Cardiac muscle cell (in vitro differentiated cells and primary cell): ENCODE measurements at regions not wholly inside any gene's neighbourhood (a gene's known extent, or its start where the extent isn't known, plus 50 kb on each side); places are given as distances from the start of the nearest gene placed in this dataset.

ENCODE experiments used
- DNase-seq, 2 donors: peaks; one replicate each; pipeline versions ENCODE4 v3.0.0 to v3.0.0-alpha.2; 2010 to 2017; ENCODE audit warnings: low read depth in 1 of 2, low spot score in 1 of 2
- H3K27ac ChIP-seq: fragments of 200-600 bp; sonication (generic); 2 replicates; pipeline ENCODE4 v1.5.1; 2016
- H3K27me3 ChIP-seq: fragments of 200-600 bp; sonication (generic); 2 replicates; pipeline ENCODE4 v1.6.0; 2016; ENCODE audit warnings: control low read depth
- H3K36me3 ChIP-seq: fragments of 200-600 bp; sonication (generic); 2 replicates; pipeline ENCODE4 v1.5.1; 2016; ENCODE audit warnings: control low read depth
- H3K4me1 ChIP-seq: fragments of 200-600 bp; sonication (generic); 2 replicates; pipeline ENCODE4 v1.8.1; 2017; ENCODE audit warnings: low read depth, mild to moderate bottlenecking, mixed run types
- H3K4me3 ChIP-seq: fragments of 200-600 bp; sonication (generic); 2 replicates; pipeline ENCODE4 v1.5.1; 2016; ENCODE audit warnings: mild to moderate bottlenecking
- H3K9me3 ChIP-seq: fragments of 200-600 bp; sonication (generic); 2 replicates; pipeline ENCODE4 v1.5.1; 2017; ENCODE audit warnings: low read depth, mild to moderate bottlenecking, control low read depth
- TF ChIP-seq, protein P1 (sequence below): IDR thresholded peaks from 2 replicates; pipeline ENCODE4 v1.5.1; 2012; ENCODE audit warnings: low read depth, mild to moderate bottlenecking, low read length

DNA sequence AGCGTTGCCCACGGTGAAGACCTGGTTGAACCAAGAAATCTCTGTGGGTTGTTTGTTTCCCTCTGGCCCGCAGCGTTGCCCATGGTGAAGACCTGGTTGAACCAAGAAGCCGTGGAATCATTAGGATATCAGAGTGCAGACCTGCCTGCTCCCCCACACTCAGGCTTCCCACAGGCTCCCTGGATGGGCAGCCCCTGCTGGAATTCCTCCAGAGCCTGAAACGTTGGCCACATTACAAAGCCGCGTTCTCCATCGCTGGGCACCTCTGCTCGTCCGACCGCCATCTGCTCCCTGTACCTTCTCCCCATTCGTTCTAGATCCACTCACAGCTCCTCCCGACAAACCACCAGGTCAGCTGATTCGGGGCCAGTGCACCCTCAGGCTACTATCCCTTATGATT is 266.9 kb upstream of the SHH start:
- no peaks in the 10 kb centered on the region for H3K27me3 ChIP-seq
- no peak overlapping the region for H3K4me3 ChIP-seq
- H3K27ac ChIP-seq, result no peak overlapping the region
- no peaks in the 10 kb centered on the region for H3K36me3 ChIP-seq
- TF ChIP-seq, protein P1, sequence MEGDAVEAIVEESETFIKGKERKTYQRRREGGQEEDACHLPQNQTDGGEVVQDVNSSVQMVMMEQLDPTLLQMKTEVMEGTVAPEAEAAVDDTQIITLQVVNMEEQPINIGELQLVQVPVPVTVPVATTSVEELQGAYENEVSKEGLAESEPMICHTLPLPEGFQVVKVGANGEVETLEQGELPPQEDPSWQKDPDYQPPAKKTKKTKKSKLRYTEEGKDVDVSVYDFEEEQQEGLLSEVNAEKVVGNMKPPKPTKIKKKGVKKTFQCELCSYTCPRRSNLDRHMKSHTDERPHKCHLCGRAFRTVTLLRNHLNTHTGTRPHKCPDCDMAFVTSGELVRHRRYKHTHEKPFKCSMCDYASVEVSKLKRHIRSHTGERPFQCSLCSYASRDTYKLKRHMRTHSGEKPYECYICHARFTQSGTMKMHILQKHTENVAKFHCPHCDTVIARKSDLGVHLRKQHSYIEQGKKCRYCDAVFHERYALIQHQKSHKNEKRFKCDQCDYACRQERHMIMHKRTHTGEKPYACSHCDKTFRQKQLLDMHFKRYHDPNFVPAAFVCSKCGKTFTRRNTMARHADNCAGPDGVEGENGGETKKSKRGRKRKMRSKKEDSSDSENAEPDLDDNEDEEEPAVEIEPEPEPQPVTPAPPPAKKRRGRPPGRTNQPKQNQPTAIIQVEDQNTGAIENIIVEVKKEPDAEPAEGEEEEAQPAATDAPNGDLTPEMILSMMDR, result no peak
- H3K4me1 ChIP-seq, result no peaks in the 10 kb centered on the region
- DNase-seq, result no peak
- H3K9me3 ChIP-seq, result no peaks in the 10 kb centered on the region

DNA sequence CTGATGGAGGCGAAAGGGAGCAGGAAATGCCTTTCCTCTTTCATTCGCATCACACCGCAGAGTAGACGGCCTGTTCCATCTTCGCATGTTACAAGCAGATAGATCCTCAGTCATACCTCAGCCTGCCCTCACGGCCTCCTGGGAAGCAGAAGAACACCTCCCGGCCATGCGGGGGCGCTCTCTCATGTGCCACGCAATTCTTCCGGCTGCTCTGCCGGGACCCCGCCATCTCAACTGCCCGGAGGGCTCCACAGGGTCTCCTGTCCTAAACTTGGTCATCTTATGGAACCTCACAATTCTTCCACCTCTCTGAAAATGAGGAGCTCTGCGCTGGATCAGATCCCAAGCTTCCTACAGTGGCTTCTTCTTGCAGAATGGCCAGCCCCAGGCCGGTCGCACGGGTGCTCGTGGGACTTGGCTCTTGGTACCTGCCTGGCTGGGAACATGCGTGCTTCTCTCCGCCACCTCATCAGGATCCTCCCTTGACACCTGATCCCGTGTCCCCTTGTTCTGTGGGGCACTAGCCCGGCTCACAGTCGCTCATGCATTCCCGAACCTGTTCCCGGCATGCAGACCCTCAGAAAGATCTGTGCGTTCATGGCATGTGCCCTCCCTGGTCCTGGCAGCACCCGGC is 262.8 kb upstream of the SHH start:
- H3K27me3 ChIP-seq, result no peaks in the 10 kb centered on the region
- no peaks in the 10 kb centered on the region for H3K9me3 ChIP-seq
- no peak for DNase-seq
- TF ChIP-seq, protein P1, result no peak
- H3K4me1 ChIP-seq, result no peaks in the 10 kb centered on the region
- no peaks in the 10 kb centered on the region for H3K36me3 ChIP-seq
- H3K27ac ChIP-seq, result no peak overlapping the region
- no peak overlapping the region for H3K4me3 ChIP-seq

DNA sequence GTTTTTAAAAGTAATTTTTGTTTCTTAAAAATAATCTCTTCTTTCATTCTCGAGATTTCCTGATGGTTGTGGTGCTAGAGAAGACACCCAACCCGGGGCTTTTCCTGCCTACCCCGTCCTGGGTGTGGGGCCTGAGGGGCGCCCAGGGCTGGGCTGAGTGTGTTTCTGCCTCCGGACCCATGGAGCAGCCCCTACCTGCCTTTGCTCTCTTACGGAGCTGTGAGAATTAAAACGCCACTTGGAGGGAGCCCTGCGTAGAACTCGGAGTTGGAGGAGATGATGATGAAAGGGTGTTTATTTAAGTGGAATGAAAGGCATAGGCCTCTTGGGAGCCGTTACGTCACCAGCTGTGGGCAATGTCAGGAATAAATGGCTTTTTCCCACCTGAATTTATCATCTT is 261.8 kb upstream of the SHH start:
- no peak for DNase-seq
- no peaks in the 10 kb centered on the region for H3K27me3 ChIP-seq
- TF ChIP-seq, protein P1, result no peak
- H3K9me3 ChIP-seq, result no peaks in the 10 kb centered on the region
- H3K4me3 ChIP-seq, result no peak overlapping the region
- no peaks in the 10 kb centered on the region for H3K36me3 ChIP-seq
- H3K27ac ChIP-seq, result no peak overlapping the region
- H3K4me1 ChIP-seq, result no peaks in the 10 kb centered on the region

DNA sequence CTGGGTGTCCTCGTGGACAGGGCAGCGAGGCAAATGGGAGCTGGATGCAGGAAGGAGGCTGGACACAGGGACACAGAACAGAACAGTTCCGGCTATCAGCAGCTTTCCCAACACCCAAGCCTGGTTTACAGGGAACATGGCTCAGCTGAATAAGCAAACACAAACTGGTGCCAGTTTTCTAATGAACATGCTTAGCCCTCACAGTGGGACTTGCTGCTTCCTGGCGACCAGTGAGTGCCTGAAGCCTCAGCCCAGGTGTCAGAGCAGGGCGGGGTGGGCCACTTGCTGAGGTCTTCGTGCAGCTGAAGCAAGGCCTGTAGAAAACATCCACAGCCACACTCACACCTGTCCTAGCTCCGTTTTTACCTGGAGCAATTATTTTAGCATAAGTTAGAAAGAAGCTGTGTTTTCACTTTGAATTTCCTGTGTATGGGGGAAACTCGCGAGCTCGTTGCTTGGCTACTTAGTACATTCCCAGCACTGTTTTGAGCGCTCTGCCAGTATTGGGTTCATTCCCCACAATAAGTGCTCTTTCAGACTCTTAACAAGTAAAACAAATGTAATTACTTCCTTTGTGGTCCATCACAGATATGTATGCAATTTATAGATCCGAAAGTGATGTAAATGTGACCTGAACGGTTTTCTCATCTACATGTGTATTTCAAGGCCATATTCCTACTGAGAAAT is 261.2 kb upstream of the SHH start:
- Histone ChIP-seq H3K36me3 (no peaks in the 10 kb centered on the region), H3K27ac (no peak overlapping the region), H3K9me3 (no peaks in the 10 kb centered on the region), H3K4me3 (no peak overlapping the region), H3K4me1 (no peaks in the 10 kb centered on the region), H3K27me3 (no peaks in the 10 kb centered on the region)
- no peak for DNase-seq
- TF ChIP-seq, protein P1, result no peak

DNA sequence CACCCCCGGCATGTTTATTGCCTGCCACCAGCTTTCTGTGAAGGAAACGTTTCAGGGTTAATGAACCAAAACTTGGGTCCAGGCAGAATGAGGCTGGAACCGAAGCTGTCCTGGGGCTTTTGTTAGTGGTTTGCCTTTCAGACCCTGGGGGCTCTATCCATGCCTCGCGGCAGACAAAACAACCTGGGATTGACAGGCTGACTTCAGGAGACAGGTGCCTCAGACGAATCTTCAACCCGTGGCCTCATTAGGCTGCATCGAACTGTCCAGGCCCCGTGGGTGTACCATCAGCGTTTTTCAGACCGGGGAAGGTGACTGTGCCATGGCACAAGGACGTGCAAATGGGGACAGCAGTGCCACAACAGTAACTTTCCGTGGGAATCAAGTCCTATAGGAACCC is 259.3 kb upstream of the SHH start:
- no peak for DNase-seq
- no peak overlapping the region for H3K4me3 ChIP-seq
- H3K9me3 ChIP-seq, result no peaks in the 10 kb centered on the region
- TF ChIP-seq, protein P1, result no peak
- no peaks in the 10 kb centered on the region for H3K27me3 ChIP-seq
- H3K4me1 ChIP-seq, result no peaks in the 10 kb centered on the region
- no peak overlapping the region for H3K27ac ChIP-seq
- no peaks in the 10 kb centered on the region for H3K36me3 ChIP-seq
